NCI-H146 treated with DMSO at 0.1 percent for 48 hours (cell line): ENCODE measurements at regions not wholly inside any gene's neighbourhood (a gene's known extent, or its start where the extent isn't known, plus 50 kb on each side); places are given as distances from the start of the nearest gene placed in this dataset.

Source experiments
- DNase-seq: peaks from one replicate; lab custom pipeline; 2025; ENCODE audit not compliant: unreplicated experiment; lab: John Stamatoyannopoulos, UW

- DNase-seq: no peak
Observed at GRCh38 chr5:174229514-174230370, 184.2 kb downstream of the NSG2 start.

DNA sequence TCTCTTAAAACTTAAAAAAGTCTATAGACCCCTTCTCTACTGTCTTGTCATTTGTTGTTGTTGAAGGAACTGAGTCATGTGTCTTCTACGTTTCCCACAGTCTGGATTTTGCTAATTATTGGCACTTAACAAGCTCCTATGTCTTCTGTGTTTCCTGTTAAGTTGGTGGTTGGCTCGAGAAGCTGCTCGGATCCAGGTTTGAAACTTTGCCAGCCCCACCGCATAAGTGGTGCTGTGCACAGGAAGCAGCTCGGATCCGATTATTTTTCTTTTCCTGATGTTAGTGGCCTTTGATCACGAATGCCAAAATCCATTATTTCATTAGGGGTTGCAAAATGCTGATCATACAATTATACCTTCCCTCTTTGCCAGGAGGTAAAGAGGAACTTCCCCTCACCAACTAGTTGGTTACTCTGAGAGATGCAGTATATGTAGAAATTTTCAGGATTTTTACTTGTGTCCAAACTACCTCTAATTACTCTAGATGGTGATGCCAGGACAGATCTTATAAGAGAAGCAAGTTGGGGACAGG lies 186.5 kb downstream of the NSG2 start:
- DNase-seq: no peak

- DNase-seq: no peak
Observed at GRCh38 chr5:174234388-174234787, 188.9 kb downstream of the NSG2 start.

DNA sequence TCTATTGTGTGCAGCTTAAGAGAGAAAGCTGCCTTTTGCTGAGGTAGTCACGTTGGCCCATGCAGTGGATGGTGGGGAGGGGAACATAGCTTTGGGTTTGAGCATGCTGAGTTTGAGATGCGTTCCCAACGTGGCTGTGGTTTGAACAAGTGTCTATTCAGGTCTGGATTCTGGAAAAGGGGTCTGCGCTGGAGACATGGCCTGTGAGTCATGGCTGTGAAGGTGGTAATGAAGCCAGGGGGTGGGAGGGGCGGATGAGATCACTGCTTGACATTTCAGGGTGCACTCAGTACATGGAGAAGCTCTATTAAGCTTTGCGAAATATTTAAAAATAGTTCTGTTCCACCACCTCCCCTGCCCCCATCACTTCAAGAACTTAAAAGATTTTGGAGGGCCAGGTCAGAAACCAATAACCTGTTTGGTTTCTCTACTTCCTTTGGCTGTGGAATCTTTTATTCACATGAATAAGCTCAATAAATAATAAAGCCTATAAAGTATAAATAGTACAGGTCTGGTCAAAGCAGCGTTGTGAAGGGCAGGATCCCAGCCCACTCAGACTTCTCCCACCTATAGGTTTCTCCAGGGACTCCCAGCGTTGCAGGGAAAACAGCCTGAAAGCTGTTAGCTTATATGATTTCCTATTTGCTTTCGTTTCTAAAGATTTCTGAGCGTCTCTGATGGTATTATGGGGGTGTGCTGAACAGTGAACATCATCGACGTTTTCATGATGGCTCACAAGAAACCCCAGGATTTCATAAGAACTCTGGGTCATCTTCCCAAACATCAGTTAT lies 189.9 kb downstream of the NSG2 start:
- no peak for DNase-seq

GRCh38 chr5:174236070-174236469 lies 190.6 kb downstream of the NSG2 start:
- DNase-seq: no peak

GRCh38 chr5:174239718-174240117 lies 194.2 kb downstream of the NSG2 start:
- DNase-seq: no peak

GRCh38 chr5:174242573-174242972 lies 197.1 kb downstream of the NSG2 start:
- no peak for DNase-seq

DNA sequence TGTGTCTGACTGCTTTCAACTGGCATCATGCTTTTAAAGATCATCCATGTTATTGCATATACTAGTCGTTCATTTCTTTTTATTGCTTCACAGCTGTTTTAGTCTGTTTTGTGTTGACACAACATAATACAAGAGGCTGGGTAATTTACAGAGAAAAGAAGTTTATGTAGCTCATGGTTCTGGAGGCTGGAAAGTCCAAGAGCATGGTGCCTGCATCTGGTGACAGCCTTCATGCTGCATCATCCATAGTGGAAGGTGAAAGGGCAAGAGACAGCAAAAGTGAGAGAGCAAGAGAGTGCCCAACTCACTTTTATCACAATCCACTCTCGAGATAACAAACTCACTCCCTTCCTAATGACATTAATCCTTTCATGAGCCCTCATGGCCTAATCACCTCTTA lies 198.4 kb downstream of the NSG2 start:
- no peak for DNase-seq

DNA sequence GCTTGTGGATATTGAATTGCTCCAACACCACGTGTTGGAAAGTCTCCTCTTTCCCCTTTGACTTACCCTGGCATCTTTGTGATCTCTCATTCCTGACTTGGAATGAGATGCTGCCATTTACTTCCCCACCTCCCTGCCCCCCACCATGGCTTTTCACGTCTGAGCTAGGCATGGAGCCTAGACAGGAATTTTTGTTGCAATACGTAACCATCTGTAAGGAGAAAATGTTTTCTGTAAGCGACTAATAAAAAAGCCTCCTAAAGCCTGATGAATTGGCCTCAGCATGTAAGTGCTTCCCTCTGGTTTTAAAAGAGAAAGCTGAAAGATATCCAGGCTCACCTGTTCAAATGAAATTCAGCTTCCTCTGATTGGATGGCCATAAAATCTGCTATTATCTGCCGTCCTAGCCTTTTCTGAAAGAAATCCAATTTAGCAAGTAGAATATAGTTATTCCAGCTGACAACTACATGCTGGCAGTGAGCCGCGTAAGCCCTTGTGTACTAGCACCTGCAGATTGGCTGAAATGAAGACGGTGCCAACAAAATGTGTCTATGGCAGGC lies 200.1 kb downstream of the NSG2 start:
- no peak for DNase-seq

DNA sequence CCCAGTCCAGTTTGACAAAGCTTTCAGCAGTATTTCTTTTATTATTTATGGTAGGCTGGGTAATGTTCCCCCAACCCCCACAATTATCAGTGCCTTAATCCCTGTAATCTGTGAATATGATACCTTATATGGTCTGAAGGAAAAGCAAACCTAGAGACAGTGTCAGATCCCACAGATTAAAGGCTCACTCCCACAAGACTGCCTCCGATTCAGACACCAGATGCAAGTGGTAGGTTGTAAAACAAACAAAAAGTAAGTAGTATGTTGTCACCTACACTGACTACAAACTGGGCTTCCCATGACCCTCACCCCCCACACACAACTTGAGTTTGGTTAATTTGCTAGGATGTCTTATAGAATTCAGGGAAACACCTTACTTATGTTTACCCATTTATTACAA lies 201.2 kb downstream of the NSG2 start:
- no peak for DNase-seq

- DNase-seq: no peak
Observed at GRCh38 chr5:174247301-174247700, 201.8 kb downstream of the NSG2 start.

DNA sequence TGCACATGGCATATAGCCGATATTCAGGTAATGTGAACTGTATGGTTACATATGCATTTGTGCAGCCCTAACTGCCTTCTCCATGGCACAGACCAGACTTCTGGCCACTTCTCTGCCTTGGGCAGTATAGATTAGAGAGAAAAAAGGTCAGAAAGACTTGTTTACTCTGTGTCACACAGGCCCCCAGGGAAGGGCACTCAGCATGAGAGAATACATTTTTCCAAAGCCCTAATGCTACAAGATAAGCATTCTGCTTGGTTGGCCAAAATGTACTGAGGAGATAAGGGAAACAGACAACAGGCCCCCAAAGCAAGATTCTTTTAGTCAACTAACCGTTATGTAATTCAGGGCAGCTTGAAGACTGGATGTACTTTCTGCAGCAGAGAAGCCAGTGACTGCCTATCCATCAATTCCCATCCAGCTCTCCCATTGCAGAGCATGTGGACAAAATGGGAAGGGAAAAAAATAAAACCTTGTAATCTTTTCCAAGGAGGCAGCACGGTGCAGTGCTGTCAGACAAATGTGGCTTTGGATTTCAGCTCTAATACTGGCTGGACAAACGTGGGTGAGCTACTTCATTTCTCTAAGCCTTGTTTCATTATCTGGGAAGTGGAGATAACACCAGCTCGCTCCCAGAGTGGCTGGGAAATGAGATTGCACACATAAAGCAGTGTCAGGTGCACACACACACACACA lies 205.9 kb downstream of the NSG2 start:
- no peak for DNase-seq

DNA sequence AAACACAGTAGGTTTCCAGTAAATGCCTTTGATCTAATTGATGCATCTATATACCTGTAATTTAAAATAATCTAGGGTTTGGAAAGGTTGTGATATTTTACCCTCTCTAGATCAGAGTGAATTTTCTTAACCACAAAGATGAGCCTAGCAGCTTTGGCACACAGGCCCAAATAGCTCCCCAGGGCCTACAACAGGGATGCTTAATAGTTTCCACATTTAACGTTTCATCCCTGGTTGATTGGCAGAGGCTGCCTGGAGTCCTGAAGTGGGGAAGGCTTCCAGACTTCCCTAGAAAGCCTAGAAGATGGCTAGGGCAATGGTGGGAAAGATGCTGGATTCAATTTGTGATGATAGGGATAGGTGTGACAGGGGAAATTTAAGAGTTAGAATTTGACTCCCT lies 206.6 kb downstream of the NSG2 start:
- DNase-seq: no peak

DNA sequence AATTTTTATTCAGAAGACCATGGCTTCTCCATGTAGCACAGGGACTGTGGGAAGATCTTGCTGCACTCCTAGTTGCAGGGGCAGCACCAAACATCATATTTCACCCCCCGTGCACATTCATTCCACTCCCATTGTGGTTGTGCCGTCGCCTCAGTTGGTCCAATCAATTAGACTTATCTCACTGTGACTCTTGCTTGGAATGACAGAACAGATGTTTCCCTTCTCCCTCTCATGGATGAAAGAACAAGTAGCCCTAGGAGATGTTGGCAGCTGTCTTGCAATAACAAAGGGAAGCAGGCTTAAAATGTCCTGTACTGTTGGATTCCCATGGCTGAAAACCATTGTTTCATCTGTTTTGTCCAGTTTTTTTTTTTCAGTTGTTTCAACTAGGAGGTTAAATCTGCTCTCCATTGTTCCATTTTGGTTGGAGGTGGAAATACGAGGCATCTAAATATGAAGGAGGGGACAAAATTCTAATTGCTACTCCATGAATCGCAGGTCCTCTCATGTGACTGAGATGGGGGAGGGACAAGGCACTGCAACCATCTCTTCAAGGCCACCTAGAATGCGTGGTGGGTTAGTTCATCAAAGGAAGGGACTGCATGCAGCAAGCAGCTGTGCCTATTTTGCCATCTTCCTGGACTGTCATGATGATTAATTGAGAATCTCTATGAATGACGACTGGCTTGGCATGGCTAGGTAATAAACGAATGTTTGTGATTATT lies 214.4 kb downstream of the NSG2 start:
- DNase-seq: no peak

DNA sequence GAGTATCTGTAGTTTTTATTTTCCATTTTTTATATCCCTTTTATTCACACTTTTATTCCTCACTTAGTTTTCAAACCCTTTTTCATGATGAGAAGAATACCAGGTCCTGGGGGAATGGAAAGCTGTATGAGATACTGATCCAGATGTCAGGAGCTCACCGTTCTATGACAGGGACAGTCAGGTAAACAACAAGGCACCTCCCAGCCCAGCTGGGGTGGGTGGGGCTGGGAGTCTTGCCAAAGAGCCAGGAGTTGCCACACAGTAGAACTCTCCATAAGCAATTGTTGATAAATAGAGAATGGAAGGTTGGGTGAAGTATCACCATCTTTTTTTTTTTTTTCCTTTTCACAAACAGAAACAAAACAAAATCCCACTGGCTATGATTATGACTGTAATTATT lies 225.8 kb downstream of the NSG2 start:
- DNase-seq: no peak

- no peak for DNase-seq
Observed at GRCh38 chr5:174272671-174273070, 227.2 kb downstream of the NSG2 start.

DNA sequence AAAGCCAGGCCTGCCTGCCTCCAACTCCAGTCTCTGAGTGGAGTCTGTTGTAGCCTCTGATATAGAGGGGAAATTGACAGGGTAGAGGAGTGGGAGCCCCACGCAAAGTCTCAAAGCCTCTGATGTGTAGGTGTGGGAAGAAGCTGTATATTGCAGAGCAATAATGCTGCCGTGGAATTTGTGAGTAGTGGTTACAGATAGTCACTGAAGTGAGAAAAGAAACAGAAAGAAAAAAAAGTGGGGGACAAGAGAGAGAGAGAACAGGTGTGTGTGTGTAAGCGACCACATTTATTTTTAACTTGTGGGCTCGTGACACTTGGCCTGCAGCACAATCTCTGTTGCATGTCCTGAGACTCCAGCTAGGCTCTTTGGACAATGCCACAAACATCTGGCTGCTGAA lies 227.8 kb downstream of the NSG2 start:
- DNase-seq: no peak

- no peak for DNase-seq
Observed at GRCh38 chr5:174275959-174276358, 230.5 kb downstream of the NSG2 start.

- DNase-seq: no peak
Observed at GRCh38 chr5:174281089-174281760, 235.7 kb downstream of the NSG2 start.

GRCh38 chr5:174281855-174282254 lies 236.3 kb downstream of the NSG2 start:
- no peak for DNase-seq
